ENCODE measurements at regions not wholly inside any gene's neighbourhood (a gene's known extent, or its start where the extent isn't known, plus 50 kb on each side); places are given as distances from the start of the nearest gene placed in this dataset.
A peak's percentile ranks its signal among the peaks of the same experiment; 100 is the strongest.
"Not testable (repeated sequence)": the region's sequence is repeated elsewhere in the genome, so short reads cannot be mapped to it uniquely, and the experiment has no call there.

GRCh38 chr20:56762829-56763228 lies 133.7 kb downstream of the TFAP2C start:
- ATAC-seq, result no peak
- no peak for DNase-seq
- intact Hi-C loops (cut with micrococcal nuclease), result no loop called here

- DNase-seq (no peak), ATAC-seq (no peak)
- intact Hi-C loops (cut with micrococcal nuclease), result no loop called here
Measured at GRCh38 chr20:56764671-56765070, 135.6 kb downstream of the TFAP2C start.

- intact Hi-C loops (cut with micrococcal nuclease), result no loop called here
- DNase-seq (no peak), ATAC-seq (no peak)
Measured at GRCh38 chr20:56765172-56766073, 136.3 kb downstream of the TFAP2C start.

- intact Hi-C loops (cut with micrococcal nuclease), result no loop called here
- no peak for ATAC-seq
- DNase-seq, result no peak
Measured at GRCh38 chr20:56766528-56766927, 137.4 kb downstream of the TFAP2C start.

GRCh38 chr20:56769921-56770600 lies 141.0 kb downstream of the TFAP2C start:
- ATAC-seq, result no peak

GRCh38 chr20:56773749-56774148 lies 144.6 kb downstream of the TFAP2C start:
- intact Hi-C loops (cut with micrococcal nuclease), result no loop called here
- DNase-seq, result no peak
- no peak for ATAC-seq

More at GRCh38 chr20:56769921-56770600, 141.0 kb downstream of the TFAP2C start:
- intact Hi-C loops (cut with micrococcal nuclease), result no loop called here
- no peak for DNase-seq

- ATAC-seq, result no peak
- no peak for DNase-seq
Measured at GRCh38 chr20:56774873-56775272, 145.8 kb downstream of the TFAP2C start.

GRCh38 chr20:56776345-56776744 lies 147.2 kb downstream of the TFAP2C start:
- ATAC-seq, result no peak
- intact Hi-C loops (cut with micrococcal nuclease), result no loop called here

More at GRCh38 chr20:56774873-56775272, 145.8 kb downstream of the TFAP2C start:
- intact Hi-C loops (cut with micrococcal nuclease), result no loop called here

GRCh38 chr20:56778765-56779195 lies 149.7 kb downstream of the TFAP2C start:
- ATAC-seq (peak; percentile 70), DNase-seq (peak; percentile 47)
- intact Hi-C loops (cut with micrococcal nuclease), result no loop called here

More at GRCh38 chr20:56776345-56776744, 147.2 kb downstream of the TFAP2C start:
- DNase-seq, result no peak

GRCh38 chr20:56779452-56780143 lies 150.5 kb downstream of the TFAP2C start:
- intact Hi-C loops (cut with micrococcal nuclease), result no loop called here
- ATAC-seq (no peak), DNase-seq (no peak)

GRCh38 chr20:56780266-56780665 lies 151.2 kb downstream of the TFAP2C start:
- intact Hi-C loops (cut with micrococcal nuclease), result no loop called here
- DNase-seq (no peak), ATAC-seq (no peak)

GRCh38 chr20:56781108-56781739 lies 152.1 kb downstream of the TFAP2C start:
- DNase-seq (no peak), ATAC-seq (no peak)
- intact Hi-C loops (cut with micrococcal nuclease), result no loop called here

GRCh38 chr20:56781987-56782560 lies 153.0 kb downstream of the TFAP2C start:
- ATAC-seq; DNase-seq; intact Hi-C loops (cut with micrococcal nuclease): not testable (repeated sequence)

GRCh38 chr20:56782814-56783213 lies 153.7 kb downstream of the TFAP2C start:
- DNase-seq; ATAC-seq; intact Hi-C loops (cut with micrococcal nuclease): not testable (repeated sequence)

GRCh38 chr20:56783826-56784225 lies 154.7 kb downstream of the TFAP2C start:
- no peak for ATAC-seq

GRCh38 chr20:56786503-56786902 lies 157.4 kb downstream of the TFAP2C start:
- intact Hi-C loops (cut with micrococcal nuclease), result no loop called here
- no peak for DNase-seq
- no peak for ATAC-seq

More at GRCh38 chr20:56783826-56784225, 154.7 kb downstream of the TFAP2C start:
- no peak for DNase-seq
- intact Hi-C loops (cut with micrococcal nuclease), result no loop called here

GRCh38 chr20:56788041-56788670 lies 159.1 kb downstream of the TFAP2C start:
- no peak for DNase-seq
- intact Hi-C loops (cut with micrococcal nuclease), result no loop called here
- peak; percentile 22 for ATAC-seq

All from left ventricle myocardium superior (tissue), 1 donor.